HG03135 (cell line): ENCODE measurements at regions not wholly inside any gene's neighbourhood (a gene's known extent, or its start where the extent isn't known, plus 50 kb on each side); places are given as distances from the start of the nearest gene placed in this dataset.
"Not testable (repeated sequence)": the region's sequence is repeated elsewhere in the genome, so short reads cannot be mapped to it uniquely, and the experiment has no call there.

Source experiments
- ATAC-seq: cut with Tn5 transposase; IDR thresholded peaks from one replicate; pipeline ENCODE4 v1.9.1; 2021; ENCODE audit warnings: mild to moderate bottlenecking, moderate library complexity; ENCODE audit not compliant: unreplicated experiment

GRCh38 chr7:106530183-106530582 lies 130.8 kb downstream of the CCDC71L start:
- not testable (repeated sequence) for ATAC-seq

- not testable (repeated sequence) for ATAC-seq
Measured at GRCh38 chr7:106526617-106527016, 134.3 kb downstream of the CCDC71L start.

- no peak for ATAC-seq
Measured at GRCh38 chr7:106524690-106525059, 136.3 kb downstream of the CCDC71L start.

- ATAC-seq: no peak
Measured at GRCh38 chr7:106523482-106523881, 137.5 kb downstream of the CCDC71L start.

- ATAC-seq: no peak
Measured at GRCh38 chr7:106522696-106523095, 138.3 kb downstream of the CCDC71L start.

- no peak for ATAC-seq
Measured at GRCh38 chr7:106521541-106521940, 139.4 kb downstream of the CCDC71L start.

- no peak for ATAC-seq
Measured at GRCh38 chr7:106520962-106521514, 139.9 kb downstream of the CCDC71L start.

- no peak for ATAC-seq
Measured at GRCh38 chr7:106518967-106519366, 142.0 kb downstream of the CCDC71L start.

- no peak for ATAC-seq
Measured at GRCh38 chr7:106518239-106518638, 142.7 kb downstream of the CCDC71L start.

- no peak for ATAC-seq
Measured at GRCh38 chr7:106517508-106517907, 143.4 kb downstream of the CCDC71L start.

GRCh38 chr7:106515321-106515720 lies 145.6 kb downstream of the CCDC71L start:
- no peak for ATAC-seq

GRCh38 chr7:106514881-106515280 lies 146.1 kb downstream of the CCDC71L start:
- no peak for ATAC-seq

- no peak for ATAC-seq
Measured at GRCh38 chr7:106512217-106512616, 148.7 kb downstream of the CCDC71L start.

GRCh38 chr7:106504645-106505044 lies 156.3 kb downstream of the CCDC71L start:
- ATAC-seq: no peak

GRCh38 chr7:106504207-106504606 lies 156.8 kb downstream of the CCDC71L start:
- no peak for ATAC-seq

GRCh38 chr7:106503626-106504025 lies 157.3 kb downstream of the CCDC71L start:
- no peak for ATAC-seq

GRCh38 chr7:106501605-106502580 lies 159.1 kb downstream of the CCDC71L start:
- no peak for ATAC-seq

- no peak for ATAC-seq
Measured at GRCh38 chr7:106499897-106500296, 161.1 kb downstream of the CCDC71L start.

- not testable (repeated sequence) for ATAC-seq
Measured at GRCh38 chr7:106498005-106498404, 163.0 kb downstream of the CCDC71L start.

- no peak for ATAC-seq
Measured at GRCh38 chr7:106493041-106493731, 167.8 kb downstream of the CCDC71L start.

GRCh38 chr7:106488465-106488864 lies 172.5 kb downstream of the CCDC71L start:
- no peak for ATAC-seq

- ATAC-seq: no peak
Measured at GRCh38 chr7:106487892-106488291, 173.1 kb downstream of the CCDC71L start.
